ENCODE measurements at regions not wholly inside any gene's neighbourhood (a gene's known extent, or its start where the extent isn't known, plus 50 kb on each side); places are given as distances from the start of the nearest gene placed in this dataset.

DNA sequence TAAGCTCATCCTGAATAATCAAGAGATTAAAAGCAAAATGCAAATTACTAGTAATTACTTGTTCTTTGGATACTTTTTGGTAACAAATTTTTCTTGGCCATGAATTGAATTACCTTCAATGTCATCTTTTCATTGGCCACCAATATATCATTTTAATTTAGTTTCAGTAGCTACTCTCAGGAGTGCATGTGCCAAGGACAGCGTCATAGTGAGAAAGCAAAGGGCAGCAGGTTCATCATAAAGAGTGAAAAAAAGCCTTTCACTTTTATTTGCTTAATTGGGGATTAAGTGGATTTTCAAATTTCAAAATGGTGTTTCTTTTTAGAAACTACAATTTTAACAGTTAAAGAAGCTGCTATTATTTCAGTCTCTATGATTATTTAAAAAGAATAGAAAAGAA lies 815.2 kb downstream of the NR4A2 start:
- no peak overlapping the region for H3K14ac ChIP-seq (ENCODE audit: low read length)

DNA sequence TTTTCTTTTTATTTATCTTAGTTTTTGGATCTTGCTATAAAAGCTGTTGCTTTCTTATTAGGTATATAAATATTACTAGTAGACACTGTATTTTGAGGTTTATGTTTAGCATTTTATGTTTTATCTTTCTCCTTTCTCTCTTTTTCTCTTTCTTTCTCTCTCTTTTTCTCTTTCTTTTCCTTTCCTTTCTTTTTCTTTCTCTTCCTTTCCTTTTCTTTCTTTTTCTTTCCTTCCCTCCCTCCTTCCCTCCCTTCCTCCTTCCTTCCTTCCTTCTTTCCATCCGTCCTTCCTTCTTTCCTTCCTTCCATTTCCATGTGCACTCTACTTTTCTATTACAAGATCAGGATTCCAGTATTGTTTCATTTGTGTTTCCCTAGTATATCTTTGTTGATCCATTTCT lies 814.8 kb downstream of the KCNJ3 start:
- WGBS, 2 donors (ENCODE audit: extremely low coverage in 2 of 2, insufficient read length in 2 of 2, insufficient replicate concordance in 1 of 2) = 88% methylated on average over 1 of the region's 1 CpG; no CpG with 5 or more reads in 1 of the 2 donors
- Histone ChIP-seq H3K4me1 (ENCODE audit: control insufficient read depth in 2 of 2, insufficient read depth in 1 of 2, low read depth in 1 of 2, low read length in 2 of 2) (no peaks in the 10 kb centered on the region), H3K14ac (ENCODE audit: low read length) (no peak overlapping the region), H3K79me1 (ENCODE audit: low read depth, low read length) (no peaks in the 10 kb centered on the region), H2BK5ac (ENCODE audit: low read length) (no peak overlapping the region), H3K9me3 (replicated peaks in 1 of 2; ENCODE audit: control insufficient read depth in 2 of 2, insufficient read depth in 1 of 2, low read depth in 1 of 2, low read length in 2 of 2) (no peaks in the 10 kb centered on the region), H2BK120ac (ENCODE audit: low read depth, low read length) (no peak overlapping the region), H2BK15ac (ENCODE audit: low read length) (no peak overlapping the region), H4K8ac (ENCODE audit: low read depth, low read length) (no peak overlapping the region), H3K23ac (ENCODE audit: low read depth, low read length, poor library complexity) (no peak overlapping the region), H3K27me3 (ENCODE audit: control insufficient read depth in 3 of 3, insufficient read depth in 3 of 3, low read depth in 1 of 3, low read length in 3 of 3) (no peaks in the 10 kb centered on the region), H4K91ac (ENCODE audit: low read depth, low read length, poor library complexity) (no peak overlapping the region), H3K36me3 (replicated peaks in 1 of 2; ENCODE audit: control insufficient read depth in 2 of 2, insufficient read depth in 2 of 2, low read length in 2 of 2) (no peaks in the 10 kb centered on the region), H3K4me2 (ENCODE audit: insufficient read depth, low read length, poor library complexity, severe bottlenecking) (no peak overlapping the region), H2AFZ (ENCODE audit: low read length) (no peak overlapping the region), H3K4me3 (ENCODE audit: low read length in 2 of 2) (no peak overlapping the region), H3K4ac (ENCODE audit: low read length) (no peak overlapping the region), H2BK12ac (ENCODE audit: low read length) (no peak overlapping the region), H3K18ac (ENCODE audit: low read length) (no peak overlapping the region), H3K9ac (ENCODE audit: low read depth, low read length, poor library complexity) (no peak overlapping the region), H3K27ac (replicated peaks; ENCODE audit: low read length) (no peak overlapping the region), H2AK5ac (ENCODE audit: low read depth, low read length) (no peak overlapping the region)
- no peak for DNase-seq (ENCODE audit: low spot score)

More for the DNA sequence above, 815.2 kb downstream of the NR4A2 start:
- H4K8ac ChIP-seq (ENCODE audit: low read depth, low read length) = no peak overlapping the region
- no peak overlapping the region for H2BK120ac ChIP-seq (ENCODE audit: low read depth, low read length)
- H3K4me3 ChIP-seq (ENCODE audit: low read length in 2 of 2) = no peak overlapping the region
- H3K9me3 ChIP-seq (replicated peaks in 1 of 2; ENCODE audit: control insufficient read depth in 2 of 2, insufficient read depth in 1 of 2, low read depth in 1 of 2, low read length in 2 of 2) = no peaks in the 10 kb centered on the region
- no peak overlapping the region for H3K23ac ChIP-seq (ENCODE audit: low read depth, low read length, poor library complexity)
- DNase-seq (ENCODE audit: low spot score) = no peak
- no peak overlapping the region for H2BK5ac ChIP-seq (ENCODE audit: low read length)
- H2BK12ac ChIP-seq (ENCODE audit: low read length) = no peak overlapping the region
- no peak overlapping the region for H3K18ac ChIP-seq (ENCODE audit: low read length)
- no peaks in the 10 kb centered on the region for H3K79me1 ChIP-seq (ENCODE audit: low read depth, low read length)
- no peaks in the 10 kb centered on the region for H3K36me3 ChIP-seq (replicated peaks in 1 of 2; ENCODE audit: control insufficient read depth in 2 of 2, insufficient read depth in 2 of 2, low read length in 2 of 2)
- no peaks in the 10 kb centered on the region for H3K27me3 ChIP-seq (ENCODE audit: control insufficient read depth in 3 of 3, insufficient read depth in 3 of 3, low read depth in 1 of 3, low read length in 3 of 3)
- H3K9ac ChIP-seq (ENCODE audit: low read depth, low read length, poor library complexity) = no peak overlapping the region
- H3K4ac ChIP-seq (ENCODE audit: low read length) = no peak overlapping the region
- H3K4me2 ChIP-seq (ENCODE audit: insufficient read depth, low read length, poor library complexity, severe bottlenecking) = no peak overlapping the region
- no CpG with 5 or more reads among the region's 1 CpG for WGBS, 2 donors (ENCODE audit: extremely low coverage in 2 of 2, insufficient read length in 2 of 2, insufficient replicate concordance in 1 of 2)
- H3K4me1 ChIP-seq (ENCODE audit: control insufficient read depth in 2 of 2, insufficient read depth in 1 of 2, low read depth in 1 of 2, low read length in 2 of 2) = no peaks in the 10 kb centered on the region
- no peak overlapping the region for H3K27ac ChIP-seq (replicated peaks; ENCODE audit: low read length)
- H2AK5ac ChIP-seq (ENCODE audit: low read depth, low read length) = no peak overlapping the region
- no peak overlapping the region for H4K91ac ChIP-seq (ENCODE audit: low read depth, low read length, poor library complexity)
- H2BK15ac ChIP-seq (ENCODE audit: low read length) = no peak overlapping the region
- H2AFZ ChIP-seq (ENCODE audit: low read length) = no peak overlapping the region

DNA sequence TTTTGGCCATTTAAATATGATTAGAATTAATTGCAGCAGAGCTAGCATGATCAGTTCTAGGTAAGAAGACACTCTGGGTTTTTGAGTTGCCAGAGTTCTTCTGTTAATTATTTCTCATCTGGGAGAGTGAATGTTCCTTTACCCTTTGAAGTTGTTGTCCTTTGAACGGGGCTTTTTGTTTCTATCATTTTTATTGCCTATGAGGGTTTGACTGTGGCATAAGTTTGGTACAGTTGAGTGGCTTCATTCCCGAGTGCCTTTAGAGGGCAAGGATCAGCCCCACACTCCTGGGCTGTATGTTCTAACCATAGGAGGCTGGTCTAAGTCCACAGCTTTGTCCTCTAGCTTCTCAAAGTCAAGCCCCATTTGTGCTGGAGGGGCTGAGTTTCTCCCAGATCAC lies 804.3 kb downstream of the KCNJ3 start:
- Histone ChIP-seq H3K36me3 (replicated peaks in 1 of 2; ENCODE audit: control insufficient read depth in 2 of 2, insufficient read depth in 2 of 2, low read length in 2 of 2) (no peaks in the 10 kb centered on the region), H3K4me2 (ENCODE audit: insufficient read depth, low read length, poor library complexity, severe bottlenecking) (no peak overlapping the region), H2BK15ac (ENCODE audit: low read length) (no peak overlapping the region), H3K4me3 (ENCODE audit: low read length in 2 of 2) (no peak overlapping the region), H2AFZ (ENCODE audit: low read length) (no peak overlapping the region), H4K91ac (ENCODE audit: low read depth, low read length, poor library complexity) (no peak overlapping the region), H3K18ac (ENCODE audit: low read length) (peak overlapping the region; percentile 8), H2BK12ac (ENCODE audit: low read length) (no peak overlapping the region), H2AK5ac (ENCODE audit: low read depth, low read length) (no peak overlapping the region), H3K9ac (ENCODE audit: low read depth, low read length, poor library complexity) (no peak overlapping the region), H3K4ac (ENCODE audit: low read length) (no peak overlapping the region), H3K9me3 (replicated peaks in 1 of 2; ENCODE audit: control insufficient read depth in 2 of 2, insufficient read depth in 1 of 2, low read depth in 1 of 2, low read length in 2 of 2) (no peaks in the 10 kb centered on the region), H3K23ac (ENCODE audit: low read depth, low read length, poor library complexity) (peak overlapping the region; percentile 55), H2BK5ac (ENCODE audit: low read length) (no peak overlapping the region), H3K4me1 (ENCODE audit: control insufficient read depth in 2 of 2, insufficient read depth in 1 of 2, low read depth in 1 of 2, low read length in 2 of 2) (no peaks in the 10 kb centered on the region), H2BK120ac (ENCODE audit: low read depth, low read length) (no peak overlapping the region), H3K79me1 (ENCODE audit: low read depth, low read length) (no peaks in the 10 kb centered on the region), H3K27me3 (ENCODE audit: control insufficient read depth in 3 of 3, insufficient read depth in 3 of 3, low read depth in 1 of 3, low read length in 3 of 3) (no peaks in the 10 kb centered on the region), H3K14ac (ENCODE audit: low read length) (peak overlapping the region; percentile 82), H4K8ac (ENCODE audit: low read depth, low read length) (no peak overlapping the region), H3K27ac (replicated peaks; ENCODE audit: low read length) (no peak overlapping the region)
- no peak for DNase-seq (ENCODE audit: low spot score)
- WGBS, 2 donors (ENCODE audit: extremely low coverage in 2 of 2, insufficient read length in 2 of 2, insufficient replicate concordance in 1 of 2) = no CpG with 5 or more reads among the region's 2 CpGs

DNA sequence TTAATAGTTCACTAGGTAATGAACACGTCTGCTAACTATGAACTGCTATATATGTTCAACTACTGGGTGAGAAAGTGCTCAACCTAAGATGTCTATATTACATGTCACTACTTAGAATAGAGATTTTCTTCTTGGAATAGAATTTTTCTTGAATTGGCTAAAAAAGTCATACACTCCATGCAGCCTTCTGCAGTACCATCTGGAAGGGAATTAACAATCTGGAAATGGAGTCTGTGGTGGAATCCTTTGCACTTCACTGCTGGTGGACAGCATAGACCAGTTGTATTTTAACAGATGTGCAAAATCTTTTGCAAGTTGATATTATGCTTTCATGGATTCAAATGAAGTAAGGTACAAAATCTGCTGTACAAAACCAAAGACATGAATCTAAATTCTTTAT lies 799.6 kb downstream of the KCNJ3 start:
- no peaks in the 10 kb centered on the region for H3K4me1 ChIP-seq (ENCODE audit: control insufficient read depth in 2 of 2, insufficient read depth in 1 of 2, low read depth in 1 of 2, low read length in 2 of 2)
- no peak for DNase-seq (ENCODE audit: low spot score)
- H2BK12ac ChIP-seq (ENCODE audit: low read length) = no peak overlapping the region
- no peaks in the 10 kb centered on the region for H3K9me3 ChIP-seq (replicated peaks in 1 of 2; ENCODE audit: control insufficient read depth in 2 of 2, insufficient read depth in 1 of 2, low read depth in 1 of 2, low read length in 2 of 2)
- H3K23ac ChIP-seq (ENCODE audit: low read depth, low read length, poor library complexity) = no peak overlapping the region
- H3K4ac ChIP-seq (ENCODE audit: low read length) = no peak overlapping the region
- no peak overlapping the region for H4K91ac ChIP-seq (ENCODE audit: low read depth, low read length, poor library complexity)
- no peak overlapping the region for H3K4me2 ChIP-seq (ENCODE audit: insufficient read depth, low read length, poor library complexity, severe bottlenecking)
- H2BK120ac ChIP-seq (ENCODE audit: low read depth, low read length) = no peak overlapping the region
- H3K27ac ChIP-seq (replicated peaks; ENCODE audit: low read length) = no peak overlapping the region
- no peaks in the 10 kb centered on the region for H3K79me1 ChIP-seq (ENCODE audit: low read depth, low read length)
- H3K14ac ChIP-seq (ENCODE audit: low read length) = no peak overlapping the region
- no peak overlapping the region for H3K18ac ChIP-seq (ENCODE audit: low read length)
- H2AK5ac ChIP-seq (ENCODE audit: low read depth, low read length) = no peak overlapping the region
- H3K9ac ChIP-seq (ENCODE audit: low read depth, low read length, poor library complexity) = no peak overlapping the region
- H2BK5ac ChIP-seq (ENCODE audit: low read length) = no peak overlapping the region
- no peak overlapping the region for H2AFZ ChIP-seq (ENCODE audit: low read length)
- H3K27me3 ChIP-seq (ENCODE audit: control insufficient read depth in 3 of 3, insufficient read depth in 3 of 3, low read depth in 1 of 3, low read length in 3 of 3) = no peaks in the 10 kb centered on the region
- no peaks in the 10 kb centered on the region for H3K36me3 ChIP-seq (replicated peaks in 1 of 2; ENCODE audit: control insufficient read depth in 2 of 2, insufficient read depth in 2 of 2, low read length in 2 of 2)
- no peak overlapping the region for H3K4me3 ChIP-seq (ENCODE audit: low read length in 2 of 2)
- H2BK15ac ChIP-seq (ENCODE audit: low read length) = no peak overlapping the region
- no peak overlapping the region for H4K8ac ChIP-seq (ENCODE audit: low read depth, low read length)
- no CpG with 5 or more reads among the region's 1 CpG for WGBS, 2 donors (ENCODE audit: extremely low coverage in 2 of 2, insufficient read length in 2 of 2, insufficient replicate concordance in 1 of 2)

Data from neuronal stem cell (in vitro differentiated cells).